ENCODE measurements at regions not wholly inside any gene's neighbourhood (a gene's known extent, or its start where the extent isn't known, plus 50 kb on each side); places are given as distances from the start of the nearest gene placed in this dataset.
A peak's percentile ranks its signal among the peaks of the same experiment; 100 is the strongest.

GRCh38 chr20:56817780-56818675 is 188.9 kb downstream of the TFAP2C start:
- peak; percentile 68 for TF ChIP-seq CTCF (conservative IDR thresholded peaks at IDR 0.05; ENCODE audit: low read length)
- TF ChIP-seq EZH2phosphoT487 (IDR thresholded peaks at IDR 0.05; ENCODE audit: borderline replicate concordance, low read depth, low read length), result no peak

Measured in OCI-LY7 (cell line).